CD14-positive monocyte (primary cell): ENCODE measurements at regions not wholly inside any gene's neighbourhood (a gene's known extent, or its start where the extent isn't known, plus 50 kb on each side); places are given as distances from the start of the nearest gene placed in this dataset.

ENCODE experiments used
- DNase-seq, 3 donors: peaks; one replicate each; pipeline ENCODE4 v3.0.0-alpha.2; 2011 to 2022
- H2AFZ ChIP-seq: 2 replicates; pipeline ENCODE4 v1.6.0; 2012; ENCODE audit warnings: mild to moderate bottlenecking, low read depth, low read length, inconsistent platforms; ENCODE audit not compliant: insufficient read depth, poor library complexity, severe bottlenecking
- H3K27ac ChIP-seq, 2 donors: 1 replicate in 1 of 2; 2 replicates in 1 of 2; pipeline ENCODE4 v1.5.1; 2012 to 2013; ENCODE audit warnings: low read length in 2 of 2, control low read depth in 1 of 2, inconsistent platforms in 1 of 2, low read depth in 1 of 2, mild to moderate bottlenecking in 1 of 2
- H3K27me3 ChIP-seq, 2 donors: one replicate each; pipeline versions ENCODE4 v1.6.0 to v1.6.1; 2011 to 2013; ENCODE audit warnings: low read length in 2 of 2; ENCODE audit not compliant: control insufficient read depth in 2 of 2, insufficient read depth in 2 of 2
- H3K36me3 ChIP-seq, 2 donors: replicated peaks in 1 of 2; 1 replicate in 1 of 2; 2 replicates in 1 of 2; pipeline versions ENCODE4 v1.5.1 to v1.6.1; 2012 to 2013; ENCODE audit warnings: low read length in 2 of 2, control low read depth in 1 of 2, inconsistent platforms in 1 of 2, mild to moderate bottlenecking in 1 of 2; ENCODE audit not compliant: insufficient read depth in 2 of 2, control insufficient read depth in 1 of 2
- H3K4me1 ChIP-seq, 2 donors: 1 replicate in 1 of 2; 2 replicates in 1 of 2; pipeline versions ENCODE4 v1.5.1 to v1.6.1; 2012 to 2013; ENCODE audit warnings: low read length in 2 of 2, control low read depth in 1 of 2, inconsistent platforms in 1 of 2, mild to moderate bottlenecking in 1 of 2, moderate library complexity in 1 of 2; ENCODE audit not compliant: insufficient read depth in 2 of 2, control insufficient read depth in 1 of 2
- H3K4me2 ChIP-seq: replicated peaks from 2 replicates; pipeline ENCODE3; 2012; ENCODE audit warnings: low read length, moderate library complexity, mild to moderate bottlenecking; ENCODE audit not compliant: poor library complexity, severe bottlenecking; ENCODE audit errors: extremely low read depth
- H3K4me3 ChIP-seq, 3 experiments: fragments of 200-600 bp in 1 of 3; sonication (generic) in 1 of 3; replicated peaks in 1 of 3; 1 replicate in 2 of 3; 2 replicates in 1 of 3; pipeline ENCODE4 v1.5.1; 2011 to 2013; ENCODE audit warnings: low read length in 3 of 3, mild to moderate bottlenecking in 3 of 3, control low read depth in 2 of 3, low read depth in 2 of 3, inconsistent platforms in 1 of 3, moderate library complexity in 1 of 3
- H3K79me2 ChIP-seq: 2 replicates; pipeline ENCODE4 v1.6.0; 2012; ENCODE audit warnings: mild to moderate bottlenecking, control low read depth, inconsistent platforms, low read length, moderate library complexity; ENCODE audit not compliant: insufficient read depth
- H3K9ac ChIP-seq: 2 replicates; pipeline ENCODE4 v1.6.0; 2017; ENCODE audit warnings: low read length, mild to moderate bottlenecking; ENCODE audit not compliant: insufficient read depth, poor library complexity, severe bottlenecking
- H3K9me3 ChIP-seq, 2 donors: replicated peaks in 1 of 2; 1 replicate in 1 of 2; 2 replicates in 1 of 2; pipeline versions ENCODE4 v1.5.1 to v1.6.1; 2012 to 2013; ENCODE audit warnings: low read length in 2 of 2, control low read depth in 1 of 2; ENCODE audit not compliant: control insufficient read depth in 1 of 2, insufficient read depth in 1 of 2
- H4K20me1 ChIP-seq: 2 replicates; pipeline ENCODE4 v1.6.0; 2012; ENCODE audit warnings: mild to moderate bottlenecking, low read length, control low read depth, moderate library complexity; ENCODE audit not compliant: insufficient read depth
- H3K27ac Mint-ChIP-seq, 7 donors: one replicate each; pipeline ENCODE4 v1.8.0; 2020; ENCODE audit warnings: mild to moderate bottlenecking in 7 of 7, mixed read lengths in 7 of 7, moderate library complexity in 6 of 7, inconsistent platforms in 2 of 7
- H3K27me3 Mint-ChIP-seq, 3 donors: one replicate each; pipeline ENCODE4 v1.8.0; 2021 to 2022; ENCODE audit warnings: low read depth in 3 of 3, mild to moderate bottlenecking in 3 of 3, mixed read lengths in 3 of 3, moderate library complexity in 3 of 3, inconsistent platforms in 1 of 3
- H3K36me3 Mint-ChIP-seq, 2 donors: one replicate each; pipeline ENCODE4 v1.8.0; 2020; ENCODE audit warnings: mixed read lengths in 2 of 2, inconsistent platforms in 1 of 2, mild to moderate bottlenecking in 1 of 2
- H3K4me1 Mint-ChIP-seq: one replicate; pipeline ENCODE4 v1.8.0; 2020; ENCODE audit warnings: mild to moderate bottlenecking, mixed read lengths
- H3K4me3 Mint-ChIP-seq, 2 donors: one replicate each; pipeline ENCODE4 v1.8.0; 2020; ENCODE audit warnings: mild to moderate bottlenecking in 2 of 2, mixed read lengths in 2 of 2, moderate library complexity in 1 of 2
- H3K9me3 Mint-ChIP-seq, 7 donors: one replicate each; pipeline ENCODE4 v1.8.0; 2020 to 2022; ENCODE audit warnings: mixed read lengths in 7 of 7, mild to moderate bottlenecking in 6 of 7, moderate library complexity in 6 of 7, inconsistent platforms in 2 of 7
- CTCF ChIP-seq: fragments of 200-600 bp; IDR thresholded peaks from one replicate; pipeline ENCODE4 v1.8.0; 2022; ENCODE audit warnings: antibody characterized with exemption, mild to moderate bottlenecking
- WGBS: methylation state at CpG from one replicate; pipeline ENCODE4 v1.1.5; 2013; ENCODE audit warnings: missing lambda C conversion rate; ENCODE audit not compliant: insufficient coverage; 5-methylcytosine and 5-hydroxymethylcytosine counted together
- intact Hi-C, 2 donors: fragments of 100-400 bp; cut with micrococcal nuclease; formaldehyde crosslinking; loops; one replicate each; pipeline versions ENCODE4 v1.15.0 to v1.15.1; 2023

GRCh38 chr11:28834877-28835276 lies 726.7 kb downstream of the METTL15 start:
- no peaks in the 10 kb centered on the region for H3K9me3 ChIP-seq
- no peaks in the 10 kb centered on the region for H3K79me2 ChIP-seq
- H3K9ac ChIP-seq = no peak overlapping the region
- H3K36me3 ChIP-seq = no peaks in the 10 kb centered on the region
- no peak overlapping the region for H3K4me3 ChIP-seq
- no peak overlapping the region for H3K27ac Mint-ChIP-seq
- no peak overlapping the region for H2AFZ ChIP-seq
- peaks cover 0 to 10% (median 2%) of the 10 kb centered on the region in 7 donors for H3K9me3 Mint-ChIP-seq
- 75% methylated on average over 1 of the region's 3 CpGs for WGBS
- TF ChIP-seq CTCF = no peak
- DNase-seq = no peak
- H3K27me3 Mint-ChIP-seq = peaks cover 0 to 1% (median 0%) of the 10 kb centered on the region in 3 donors
- H3K4me2 ChIP-seq = no peak overlapping the region
- no peak overlapping the region for H3K4me3 Mint-ChIP-seq
- H4K20me1 ChIP-seq = no peaks in the 10 kb centered on the region
- H3K27me3 ChIP-seq = no peaks in the 10 kb centered on the region
- no peaks in the 10 kb centered on the region for H3K36me3 Mint-ChIP-seq
- no peaks in the 10 kb centered on the region for H3K4me1 ChIP-seq
- no peaks in the 10 kb centered on the region for H3K4me1 Mint-ChIP-seq
- intact Hi-C loops = no loop called here
- H3K27ac ChIP-seq = no peak overlapping the region

- H3K36me3 ChIP-seq = no peaks in the 10 kb centered on the region
- H2AFZ ChIP-seq = no peak overlapping the region
- Mint-ChIP-seq H3K9me3 (peaks cover 0 to 10% (median 2%) of the 10 kb centered on the region in 7 donors), H3K4me1 (no peaks in the 10 kb centered on the region), H3K36me3 (no peaks in the 10 kb centered on the region), H3K27ac (no peak overlapping the region), H3K4me3 (no peak overlapping the region), H3K27me3 (peaks cover 0 to 1% (median 0%) of the 10 kb centered on the region in 3 donors)
- H3K27ac ChIP-seq = no peak overlapping the region
- no peaks in the 10 kb centered on the region for H3K79me2 ChIP-seq
- H4K20me1 ChIP-seq = no peaks in the 10 kb centered on the region
- WGBS = 77% methylated on average over 2 of the region's 2 CpGs
- DNase-seq = no peak
- TF ChIP-seq CTCF = no peak
- no peaks in the 10 kb centered on the region for H3K4me1 ChIP-seq
- H3K27me3 ChIP-seq = no peaks in the 10 kb centered on the region
- no peak overlapping the region for H3K9ac ChIP-seq
- H3K4me2 ChIP-seq = no peak overlapping the region
- H3K9me3 ChIP-seq = no peaks in the 10 kb centered on the region
- H3K4me3 ChIP-seq = no peak overlapping the region
- intact Hi-C loops = no loop called here
Measured at GRCh38 chr11:28833670-28834069, 725.5 kb downstream of the METTL15 start.
